AG20443 (cell line): ENCODE measurements at regions not wholly inside any gene's neighbourhood (a gene's known extent, or its start where the extent isn't known, plus 50 kb on each side); places are given as distances from the start of the nearest gene placed in this dataset.

Source experiments
- DNase-seq: peaks from one replicate; pipeline ENCODE4 v3.0.0; 2012; ENCODE audit warnings: low spot score, mixed read lengths

DNA sequence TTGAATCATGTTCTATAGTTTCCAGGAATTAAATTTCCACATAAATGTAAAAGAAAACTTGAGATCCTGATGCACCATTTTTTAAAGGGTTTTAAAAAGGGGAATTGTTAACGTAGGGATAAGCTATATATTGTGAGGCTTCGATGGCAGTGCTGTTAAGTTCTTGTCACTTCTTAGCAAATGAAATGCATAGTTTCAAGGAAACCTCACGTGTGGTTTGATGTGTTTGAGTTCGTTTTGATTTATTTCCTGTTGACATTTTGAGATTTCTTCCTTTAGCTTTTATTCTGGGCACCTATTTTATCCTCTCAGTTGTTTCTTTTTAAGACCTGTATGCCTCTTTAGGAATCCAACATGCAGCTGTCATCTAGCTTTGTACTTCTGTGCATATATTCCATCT lies 301.0 kb downstream of the DOCK8 start:
- DNase-seq = no peak

DNA sequence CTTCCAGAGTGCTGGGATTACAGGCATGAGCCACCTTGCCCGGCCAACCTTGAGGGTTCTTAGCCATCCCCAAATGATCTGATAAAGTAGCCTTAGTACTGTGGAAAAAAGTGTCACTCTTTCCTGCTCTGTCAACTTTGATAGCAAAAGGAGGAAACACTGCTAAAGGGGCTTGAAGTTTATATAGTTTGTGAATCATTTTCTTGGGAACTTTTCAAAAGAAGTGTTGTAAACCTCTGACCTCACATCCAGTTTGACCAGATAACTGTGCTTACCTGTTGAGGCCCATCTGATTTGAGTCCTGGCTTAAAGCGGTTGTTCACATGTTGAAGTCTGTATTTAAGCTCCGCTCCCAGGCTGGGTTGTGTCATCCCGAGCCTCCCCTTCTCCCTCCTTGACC lies 303.3 kb downstream of the DOCK8 start:
- no peak for DNase-seq

DNA sequence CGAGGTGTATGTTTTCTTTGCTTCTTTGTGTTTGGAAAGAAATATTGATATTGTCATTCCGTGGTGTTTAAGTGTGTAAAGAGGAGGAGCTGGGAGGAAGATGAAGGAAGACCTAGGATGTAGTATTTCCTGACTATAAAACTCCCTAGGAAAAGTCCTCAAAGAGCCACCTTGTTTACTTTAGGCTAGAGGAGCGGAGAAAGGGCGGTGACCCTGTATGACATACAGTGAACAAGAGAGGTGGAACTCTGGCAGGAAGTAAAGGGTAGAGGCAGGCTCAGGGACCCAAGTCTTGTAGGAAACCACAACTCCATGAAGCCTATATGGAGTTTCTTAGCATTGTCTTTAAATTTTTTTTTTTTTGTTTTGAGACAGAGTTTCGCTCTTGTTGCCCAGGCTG lies 303.9 kb downstream of the DOCK8 start:
- DNase-seq = no peak

DNA sequence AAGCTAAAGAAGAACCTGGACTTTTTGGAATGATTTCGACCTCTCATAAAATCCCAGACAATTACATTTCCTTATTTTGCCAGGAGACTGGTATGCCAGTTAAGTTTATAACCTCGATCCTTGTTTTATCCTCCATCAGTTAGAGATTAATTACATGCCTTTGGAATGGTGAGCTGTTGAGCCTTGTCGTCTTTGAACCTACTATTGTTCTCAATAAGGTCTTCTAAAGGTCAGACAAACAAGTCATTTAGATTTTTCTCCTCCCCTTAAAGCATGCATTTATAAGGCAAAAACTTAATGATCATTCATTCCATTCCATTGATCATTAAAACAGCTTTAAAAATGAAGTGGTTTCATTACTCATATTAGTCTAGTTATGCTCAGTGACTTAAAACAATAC lies 304.9 kb downstream of the DOCK8 start:
- no peak for DNase-seq

DNA sequence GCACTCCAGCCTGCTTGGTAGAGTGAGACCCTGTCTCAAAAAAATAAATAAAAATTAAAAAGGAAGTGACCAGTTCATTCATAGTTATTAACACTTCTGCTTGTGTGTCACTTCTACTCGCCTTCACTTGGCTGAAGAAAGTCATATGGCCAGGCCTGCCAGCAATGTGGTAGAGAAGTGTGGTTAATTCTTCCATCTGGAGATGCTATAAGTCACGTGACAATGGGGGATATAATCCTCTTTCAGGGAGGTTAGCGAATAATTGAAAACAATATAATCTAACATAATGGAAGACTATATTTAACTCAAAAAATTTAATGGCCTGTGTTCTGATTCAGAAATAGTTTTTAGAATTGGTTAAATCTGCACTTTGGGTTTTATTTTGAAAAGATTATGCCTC lies 305.6 kb downstream of the DOCK8 start:
- DNase-seq = no peak

DNA sequence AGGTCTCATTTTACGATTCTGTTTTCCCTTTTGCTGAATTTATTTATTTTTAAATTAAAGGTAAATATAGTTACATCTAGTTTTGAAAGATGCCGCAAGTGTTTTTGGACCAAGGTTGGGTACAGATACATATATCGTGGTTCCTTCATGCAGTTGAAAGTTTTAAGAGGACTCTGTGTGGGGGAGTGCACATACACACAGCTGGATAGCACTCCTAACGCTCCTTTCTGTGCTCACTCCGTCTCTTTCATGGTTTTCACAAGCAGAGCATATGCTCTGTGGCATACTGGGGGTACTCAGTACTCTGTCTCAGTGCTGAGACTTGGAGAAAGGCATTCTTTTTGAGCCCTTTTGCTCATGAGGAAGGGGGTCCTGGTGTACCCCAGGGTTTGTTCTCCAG lies 307.5 kb downstream of the DOCK8 start:
- no peak for DNase-seq

DNA sequence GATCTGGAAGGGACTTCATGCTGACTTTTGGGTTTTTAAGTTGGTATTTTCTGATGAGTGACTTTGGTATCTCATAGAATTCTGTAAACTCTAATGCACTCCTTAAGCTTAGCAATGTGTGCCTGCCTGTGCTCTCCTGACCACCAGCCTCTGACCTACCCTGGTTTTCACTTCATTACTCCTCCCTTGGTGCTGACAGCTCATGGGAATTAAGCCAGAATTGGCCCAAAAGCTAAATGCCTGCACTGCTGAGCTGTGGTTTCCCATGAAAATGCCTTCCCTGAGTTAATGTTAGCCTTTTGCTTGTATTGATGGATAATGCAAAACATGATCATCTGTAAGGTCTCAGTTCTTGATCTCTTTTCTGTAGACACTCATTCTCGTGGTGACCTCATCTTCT lies 308.0 kb downstream of the DOCK8 start:
- DNase-seq = no peak

DNA sequence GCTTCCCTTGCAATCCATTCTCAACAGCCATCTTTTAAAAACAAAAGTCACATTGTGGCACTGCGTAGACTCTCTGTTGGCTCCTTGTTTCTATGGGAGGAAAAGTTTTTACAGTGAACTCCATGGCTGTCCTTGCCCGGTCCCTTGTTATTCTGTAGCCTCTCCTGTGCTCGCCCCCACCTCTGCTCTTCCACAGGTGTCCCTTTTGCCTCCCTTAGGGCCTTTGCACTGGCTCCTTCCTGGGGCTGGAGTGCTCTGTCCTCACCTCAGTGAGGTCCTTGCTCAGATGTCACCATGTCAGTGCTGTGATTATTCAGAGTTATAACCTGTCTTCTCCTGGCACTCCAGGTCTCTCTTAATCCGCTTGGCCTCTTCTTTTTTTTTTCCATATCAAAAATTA lies 308.8 kb downstream of the DOCK8 start:
- DNase-seq = no peak

DNA sequence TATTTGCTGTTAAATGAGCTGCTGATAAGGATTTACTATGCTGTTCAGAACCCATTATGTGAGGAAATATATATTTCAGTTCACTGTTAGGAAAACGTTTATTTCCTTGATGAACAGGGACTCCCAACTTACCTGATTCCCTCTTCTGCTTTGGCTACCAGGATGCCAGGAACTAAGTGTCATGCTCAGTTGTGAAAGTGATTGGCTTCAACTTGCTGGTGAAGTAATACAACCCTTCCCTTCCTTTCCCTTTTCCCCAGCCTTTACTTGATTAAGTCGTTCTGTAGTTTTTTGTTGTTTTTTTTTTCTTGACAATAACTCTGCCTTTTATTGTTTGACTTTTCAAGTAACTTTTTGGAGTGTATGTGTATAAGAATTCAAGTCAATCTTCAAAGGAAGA lies 309.3 kb downstream of the DOCK8 start:
- no peak for DNase-seq

DNA sequence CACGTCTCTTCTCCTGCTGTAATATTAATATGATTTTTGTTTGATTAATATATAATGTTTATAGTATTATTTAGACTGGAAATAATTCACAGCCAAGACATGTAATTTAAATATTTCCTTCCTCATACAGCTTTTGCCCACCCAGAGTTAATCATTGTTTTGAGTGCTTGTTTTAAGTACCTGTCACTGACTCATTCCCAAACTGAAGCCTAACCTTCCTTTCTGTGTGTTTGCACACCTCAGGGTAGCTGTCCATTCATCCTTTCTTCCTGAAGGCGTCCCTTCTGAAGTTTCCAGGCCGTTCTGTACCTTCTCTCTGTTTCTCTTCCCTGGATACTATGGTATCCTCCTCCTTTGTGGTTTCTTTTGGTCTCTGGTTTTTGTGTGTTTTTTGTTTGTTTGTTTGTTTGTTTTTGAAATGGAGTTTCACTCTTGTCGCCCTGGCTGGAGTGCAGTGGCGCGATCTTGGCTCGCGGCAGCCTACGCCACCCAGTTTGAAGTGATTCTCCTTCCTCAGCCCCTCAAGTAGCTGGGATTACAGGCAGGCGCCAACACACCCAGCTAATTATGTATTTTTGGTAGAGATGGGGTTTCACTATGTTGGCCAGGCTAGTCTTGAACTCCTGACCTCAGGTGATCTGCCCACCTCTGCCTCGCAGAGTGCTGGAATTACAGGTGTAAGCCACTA lies 312.4 kb downstream of the DOCK8 start:
- no peak for DNase-seq

DNA sequence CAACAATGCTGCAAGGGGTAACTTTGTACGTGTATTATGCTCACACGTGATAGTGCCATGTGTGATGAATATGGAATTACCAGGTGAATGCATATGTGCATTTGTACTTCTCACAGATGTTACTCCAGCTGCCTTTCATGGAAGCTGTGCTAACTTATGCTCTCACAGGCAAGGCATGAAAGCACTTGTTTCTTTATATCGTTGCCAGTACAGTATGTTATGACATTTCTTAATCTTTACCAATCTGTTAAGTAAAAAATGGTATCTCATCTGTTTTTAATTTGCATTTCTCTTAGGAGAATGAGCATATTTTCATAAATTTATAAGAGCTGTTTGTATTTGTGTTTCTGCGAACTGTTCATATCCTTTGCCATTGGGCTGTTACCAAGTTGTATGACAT lies 311.8 kb upstream of the DMRT1 start:
- no peak for DNase-seq

DNA sequence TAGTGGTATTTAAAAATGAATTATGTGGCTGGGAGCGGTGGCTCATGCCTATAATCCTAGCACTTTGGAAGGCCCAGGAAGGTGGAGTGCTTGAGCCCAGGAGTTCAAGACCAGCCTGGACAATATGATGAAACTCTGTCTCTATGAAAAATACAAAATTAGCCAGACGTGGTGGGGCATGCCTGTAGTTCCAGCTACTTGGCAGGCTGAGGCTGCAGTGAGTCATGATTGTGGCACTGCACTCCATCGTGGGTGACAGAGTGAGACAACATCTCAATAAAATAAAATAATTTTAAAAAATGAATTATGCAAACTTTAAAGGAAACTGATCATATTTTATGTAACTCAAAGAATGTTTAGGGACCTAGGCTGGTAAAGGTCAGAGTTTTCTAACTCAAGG lies 310.8 kb upstream of the DMRT1 start:
- DNase-seq = no peak

DNA sequence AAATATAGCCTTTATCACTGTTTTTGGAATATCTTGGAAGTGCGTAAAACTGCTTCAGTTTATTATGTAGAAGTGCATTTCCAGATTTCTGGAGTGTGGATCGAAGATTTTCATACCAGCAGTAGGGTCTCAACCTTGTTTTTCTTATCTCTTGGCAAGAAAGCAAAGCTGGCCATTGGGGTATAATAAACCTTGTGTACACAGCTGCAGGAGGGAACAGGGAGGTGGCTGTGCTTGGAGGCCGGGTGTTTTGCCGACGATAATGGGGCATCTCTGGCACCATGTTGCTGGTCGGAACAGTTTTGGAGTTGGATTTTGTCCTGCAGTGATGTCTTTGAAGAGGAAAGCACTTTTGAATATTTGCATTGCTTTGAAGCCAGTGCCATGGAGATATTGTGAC lies 308.8 kb upstream of the DMRT1 start:
- DNase-seq = no peak

DNA sequence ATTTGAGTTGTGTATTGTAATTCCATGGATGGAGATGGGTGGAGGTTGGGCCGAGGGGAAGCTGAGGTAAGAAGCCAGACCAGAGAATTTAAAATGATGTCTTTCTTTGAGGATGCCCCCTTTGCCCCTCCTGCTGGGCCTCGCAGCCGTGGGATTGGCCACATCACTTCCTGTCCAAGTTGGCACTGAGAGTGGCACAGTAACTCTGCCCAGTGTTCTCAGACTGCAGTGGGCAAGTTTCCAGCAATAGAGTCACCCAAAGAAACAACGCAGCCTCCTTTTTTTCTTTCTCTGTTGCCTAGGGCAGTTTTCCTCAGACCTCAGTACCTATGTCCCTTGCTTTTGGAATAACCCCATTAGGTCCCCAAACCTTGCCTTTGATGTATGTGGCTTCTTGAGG lies 306.6 kb upstream of the DMRT1 start:
- DNase-seq = no peak

DNA sequence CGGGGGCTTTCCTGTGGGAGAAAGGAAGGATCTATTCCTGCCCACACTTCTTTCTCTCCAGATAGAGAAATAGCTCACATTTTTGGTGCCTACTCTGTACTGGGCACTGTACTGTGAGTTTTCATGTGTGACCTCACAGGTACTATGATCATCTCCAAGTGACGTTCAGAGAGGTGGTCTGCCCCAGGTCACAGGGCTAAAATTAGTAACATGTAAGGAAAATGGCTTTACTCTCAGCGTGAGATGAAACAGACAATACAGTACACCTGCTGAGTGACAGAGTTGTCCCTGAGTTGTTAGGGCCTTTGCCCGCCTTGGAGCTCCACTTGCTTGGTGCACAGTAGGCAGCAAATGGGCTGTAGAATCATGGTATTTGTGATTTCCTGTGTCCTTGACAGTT lies 306.1 kb upstream of the DMRT1 start:
- DNase-seq = no peak

DNA sequence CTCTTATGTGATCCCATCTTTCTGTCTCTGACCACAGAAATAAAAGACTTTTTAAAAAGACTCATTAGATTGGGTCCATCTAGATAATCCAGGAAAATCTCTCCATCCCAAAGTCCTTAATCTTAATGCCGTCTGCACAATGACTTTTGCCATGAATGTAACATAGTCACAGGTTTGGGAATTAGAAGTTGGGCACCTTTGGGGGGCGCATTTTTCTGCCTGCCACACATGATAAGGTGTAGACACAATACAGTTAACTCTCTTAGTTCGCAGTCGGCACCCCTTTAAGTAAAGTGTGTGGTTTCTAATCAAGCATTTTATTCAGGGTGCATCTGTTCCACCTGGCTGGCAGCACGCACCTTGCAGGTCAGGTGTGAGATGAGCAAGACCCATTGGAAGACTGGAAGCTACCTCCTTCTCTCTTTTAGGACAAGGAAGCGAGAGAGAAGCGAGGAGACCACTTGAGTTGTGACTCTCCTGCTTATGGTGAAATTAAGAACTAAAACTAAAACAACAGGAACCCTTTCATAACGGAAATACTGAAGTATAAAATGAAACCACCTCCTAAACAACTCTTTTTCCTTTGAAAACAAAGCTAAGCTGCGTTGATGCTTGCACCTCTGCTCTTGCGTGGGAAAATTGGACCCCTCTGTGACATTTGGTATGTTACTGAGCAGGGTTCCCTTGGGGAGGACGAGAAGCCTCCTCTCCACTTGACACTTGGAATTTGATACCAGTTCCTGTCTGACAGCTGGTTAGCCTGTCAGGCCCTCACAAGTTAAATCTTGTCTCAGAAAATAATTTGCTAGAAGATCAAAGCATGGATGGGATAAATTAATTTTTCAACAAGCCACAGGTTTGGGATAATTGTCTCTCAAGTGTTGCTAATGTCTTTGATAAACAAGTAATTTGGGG lies 304.6 kb upstream of the DMRT1 start:
- no peak for DNase-seq

DNA sequence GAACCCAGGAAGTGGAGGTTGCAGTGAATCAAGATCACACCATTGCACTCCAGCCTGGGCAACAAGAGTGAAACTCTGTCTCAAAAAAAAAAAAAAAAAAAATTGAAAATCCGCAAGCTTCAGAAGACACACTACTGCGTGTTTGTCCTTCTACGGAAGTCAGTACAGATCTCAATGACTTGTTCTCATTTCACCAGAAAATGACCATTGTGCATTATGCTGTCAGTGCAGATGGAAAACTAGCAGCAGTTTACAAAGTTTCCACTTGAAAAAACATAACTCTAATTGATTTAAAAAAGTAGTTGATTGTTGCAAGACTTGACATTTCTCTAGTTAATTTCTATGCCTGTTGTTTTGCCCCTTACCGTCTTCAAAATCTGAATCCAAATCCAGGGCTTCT lies 298.0 kb upstream of the DMRT1 start:
- no peak for DNase-seq

DNA sequence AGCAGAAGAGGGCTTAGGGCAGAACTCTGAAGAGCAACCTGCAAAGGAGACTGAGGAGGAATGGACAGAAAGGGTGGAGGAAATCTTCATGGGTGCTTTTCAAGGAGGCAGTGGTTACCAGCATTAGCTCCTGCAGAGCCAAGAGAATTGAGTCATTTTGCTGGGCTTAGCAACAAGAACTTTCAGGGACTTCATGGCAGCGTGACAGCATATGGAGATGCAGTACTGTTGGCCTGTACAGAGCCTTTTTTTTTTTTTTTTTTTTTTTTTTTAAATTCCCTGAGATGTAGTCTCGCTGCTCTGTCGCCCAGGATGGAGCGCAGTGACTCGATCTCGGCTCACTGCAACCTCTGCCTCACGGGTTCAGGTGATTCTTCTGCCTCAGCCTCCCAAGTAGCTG lies 296.0 kb upstream of the DMRT1 start:
- DNase-seq = no peak

DNA sequence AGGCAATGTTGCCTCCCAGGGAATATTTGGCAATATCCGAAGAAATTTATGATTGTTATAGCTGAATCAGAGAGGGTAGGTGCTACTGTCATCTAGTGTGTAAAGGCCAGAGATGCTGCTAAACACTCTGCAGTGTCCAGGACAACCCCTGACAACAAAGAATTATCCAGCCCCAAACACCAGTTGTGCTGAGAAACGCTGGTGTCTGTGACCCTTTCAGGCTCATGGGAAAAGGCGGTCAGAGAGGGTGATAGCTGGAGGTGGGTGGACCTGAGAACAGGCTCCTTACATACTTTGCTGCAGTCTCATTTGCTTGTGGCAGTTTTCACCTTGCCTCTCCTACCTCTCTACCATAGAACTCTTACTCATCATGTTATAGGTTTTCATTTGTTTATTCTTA lies 295.3 kb upstream of the DMRT1 start:
- no peak for DNase-seq

DNA sequence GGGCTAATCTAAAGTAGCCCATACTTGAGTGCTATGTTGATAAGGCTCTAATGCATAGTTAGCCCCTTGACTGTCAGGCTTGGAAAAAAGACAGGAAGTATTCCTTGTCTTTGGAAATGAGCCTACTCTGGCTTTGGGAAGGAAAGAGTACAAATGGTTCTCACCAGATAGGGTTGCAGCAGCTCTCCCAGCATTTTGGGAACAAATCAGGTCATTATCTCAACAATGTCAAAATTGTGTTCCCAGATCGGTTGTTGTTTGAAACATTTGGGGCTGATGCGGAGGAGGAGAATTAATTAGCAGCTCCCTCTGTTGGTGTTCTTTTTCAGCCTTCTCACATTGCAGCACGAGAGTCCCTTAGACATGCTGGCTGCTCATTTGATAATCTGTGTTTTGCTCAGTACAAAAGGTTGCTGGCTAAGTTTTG lies 294.7 kb upstream of the DMRT1 start:
- no peak for DNase-seq

DNA sequence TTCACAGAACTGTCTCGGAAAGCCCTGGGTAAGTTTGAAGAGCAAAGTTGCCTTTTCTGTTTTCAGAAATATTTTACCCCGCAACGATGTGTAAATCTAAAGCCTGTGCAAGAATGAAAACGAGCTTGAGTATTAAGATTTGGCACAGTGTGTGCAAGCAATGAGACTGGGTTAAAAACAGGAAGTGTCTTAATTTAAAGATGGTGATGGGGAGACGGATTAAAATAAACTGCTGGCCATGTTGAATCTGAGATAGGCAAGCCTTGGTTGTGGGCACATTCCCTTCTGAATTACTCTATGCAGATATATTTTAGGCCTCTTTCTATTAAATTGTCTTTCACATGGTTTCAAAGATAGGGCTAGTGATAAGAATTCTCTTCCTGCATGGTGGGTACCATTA lies 294.2 kb upstream of the DMRT1 start:
- no peak for DNase-seq

DNA sequence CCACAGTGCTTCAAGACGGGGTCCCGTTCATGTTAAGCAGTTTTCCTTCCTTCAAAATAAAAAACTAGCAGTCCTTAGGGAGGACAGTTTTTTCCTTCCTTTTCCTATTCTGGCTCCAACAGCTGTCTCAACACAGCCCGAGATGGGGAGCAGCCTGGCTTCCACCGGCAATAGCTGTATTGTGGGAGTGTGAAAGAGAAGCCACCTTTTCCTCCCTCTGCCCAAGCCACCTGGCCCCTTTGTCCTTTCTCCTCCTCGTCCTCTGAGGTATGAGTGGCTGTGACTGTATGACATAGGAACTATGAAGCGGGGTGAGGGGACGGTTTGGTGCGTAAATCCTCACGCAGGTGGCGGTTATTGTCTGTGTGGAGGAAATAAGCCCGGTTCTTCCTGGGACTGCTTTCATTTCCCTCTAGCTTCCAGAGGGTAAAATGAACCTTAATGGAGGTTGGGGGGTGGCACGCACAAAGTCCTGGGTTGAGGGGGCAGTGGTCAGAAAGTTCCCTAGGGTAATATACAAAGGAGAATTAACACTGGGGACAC lies 292.0 kb upstream of the DMRT1 start:
- no peak for DNase-seq

DNA sequence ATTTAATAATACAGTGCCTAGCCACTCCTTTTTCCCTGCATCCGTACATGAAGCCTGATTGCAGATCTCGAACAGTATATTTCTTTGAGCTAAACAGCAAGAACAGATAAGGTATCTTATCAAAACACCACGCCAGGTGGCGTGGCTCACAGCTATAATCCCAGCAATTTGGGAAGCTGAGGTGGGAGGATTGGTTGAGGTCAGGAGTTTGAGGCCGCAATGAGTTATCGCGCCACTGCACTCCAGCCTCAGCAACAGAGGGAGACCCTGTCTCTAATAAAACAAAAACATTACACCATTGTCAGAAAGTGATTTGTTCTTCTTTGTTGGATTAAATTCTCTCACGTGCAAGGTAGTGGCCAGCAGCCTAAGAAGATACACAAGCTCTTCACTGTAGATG lies 291.2 kb upstream of the DMRT1 start:
- DNase-seq = no peak
